NK-92 treated with Interleukin-12 subunit alpha and Interleukin-12 subunit beta, amount 100 ng/mL, for 24 hours (cell line): ENCODE measurements at regions not wholly inside any gene's neighbourhood (a gene's known extent, or its start where the extent isn't known, plus 50 kb on each side); places are given as distances from the start of the nearest gene placed in this dataset.
"Not testable (repeated sequence)": the region's sequence is repeated elsewhere in the genome, so short reads cannot be mapped to it uniquely, and the experiment has no call there.

Experiments
- DNase-seq: peaks from one replicate; lab custom pipeline; 2025; lab: John Stamatoyannopoulos, UW

DNA sequence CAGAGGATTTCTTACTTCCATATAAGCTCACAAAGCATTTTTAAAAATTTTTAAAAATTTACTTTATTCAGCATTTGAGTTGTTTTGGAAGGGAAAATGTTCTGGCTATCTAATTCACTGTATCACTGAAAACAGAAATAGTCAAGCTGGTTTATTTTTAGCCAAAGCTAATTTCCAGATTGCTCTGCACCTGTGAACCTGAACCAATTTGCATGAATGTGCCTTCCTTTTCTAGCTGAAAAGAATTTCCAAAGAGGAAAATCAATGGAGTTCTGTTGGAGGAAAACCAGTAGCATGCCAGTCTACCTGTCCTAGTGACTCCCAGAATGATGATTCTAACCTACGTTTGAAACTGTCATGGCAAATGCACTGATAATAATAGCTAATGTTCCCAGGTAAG, 134.2 kb upstream of the LIPC start:
- no peak for DNase-seq

DNA sequence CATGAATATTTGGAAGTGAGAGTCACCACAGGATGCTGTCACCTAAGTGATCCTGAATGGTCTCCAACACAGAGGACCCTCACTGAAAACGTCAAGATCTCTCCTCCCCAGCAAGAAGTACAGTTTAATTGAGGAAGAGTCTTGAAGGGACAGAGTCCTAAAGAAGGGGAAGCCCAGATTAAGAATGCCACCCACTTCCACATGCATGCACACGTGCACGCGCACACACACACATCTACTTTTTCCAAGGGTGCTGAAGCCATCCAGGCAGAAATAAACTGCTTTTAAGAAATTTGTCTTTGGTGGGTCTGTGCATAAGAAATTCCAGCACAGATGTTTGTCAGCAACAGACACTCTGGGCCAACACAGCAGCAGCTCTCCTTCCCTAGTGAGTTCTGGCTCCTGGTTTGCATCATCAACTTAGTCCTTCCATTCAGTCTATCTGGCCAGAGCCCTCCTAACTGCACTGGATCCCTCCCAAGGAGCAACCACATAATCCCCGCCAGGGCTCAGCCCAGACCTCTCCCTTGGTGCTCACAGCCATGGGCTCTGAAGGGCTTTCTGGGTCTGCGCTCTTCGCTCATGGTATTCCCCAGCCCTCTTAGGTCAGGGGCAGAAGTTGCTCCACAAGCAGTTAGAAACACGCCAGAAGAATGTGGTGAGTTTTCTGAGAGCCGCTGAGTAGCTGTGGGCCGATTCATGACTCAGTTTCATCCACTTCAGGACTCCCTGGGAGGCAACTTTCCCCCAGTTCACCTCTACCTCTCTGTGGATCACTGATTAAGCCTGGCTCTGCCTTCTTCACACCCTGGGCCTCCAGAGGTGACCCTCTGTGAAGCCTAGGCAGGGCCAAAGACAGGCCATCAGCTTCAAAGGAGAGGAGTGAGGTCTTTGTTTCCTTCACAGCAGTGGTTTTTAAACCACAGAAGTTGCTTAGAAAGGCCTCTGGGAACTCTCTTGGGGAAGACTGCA, 132.6 kb upstream of the LIPC start:
- no peak for DNase-seq

DNA sequence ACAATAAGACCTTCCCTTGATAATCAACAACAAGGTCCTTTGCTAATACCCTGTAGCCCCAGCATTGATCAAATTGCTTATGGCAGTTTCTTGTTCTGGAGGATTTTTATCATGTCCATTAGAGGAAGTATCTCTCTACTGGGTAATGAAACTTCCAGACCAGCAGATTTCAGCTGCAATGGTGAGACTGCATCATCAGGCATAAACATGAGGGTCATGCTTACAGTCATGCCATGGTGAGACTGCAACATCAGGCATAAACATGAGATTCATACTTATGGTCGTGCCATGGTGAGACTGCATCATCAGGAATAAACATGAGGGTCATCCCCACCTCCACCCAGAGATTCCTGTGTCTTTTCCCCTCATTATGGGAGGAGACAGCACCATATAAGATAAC, 129.0 kb upstream of the LIPC start:
- no peak for DNase-seq

DNA sequence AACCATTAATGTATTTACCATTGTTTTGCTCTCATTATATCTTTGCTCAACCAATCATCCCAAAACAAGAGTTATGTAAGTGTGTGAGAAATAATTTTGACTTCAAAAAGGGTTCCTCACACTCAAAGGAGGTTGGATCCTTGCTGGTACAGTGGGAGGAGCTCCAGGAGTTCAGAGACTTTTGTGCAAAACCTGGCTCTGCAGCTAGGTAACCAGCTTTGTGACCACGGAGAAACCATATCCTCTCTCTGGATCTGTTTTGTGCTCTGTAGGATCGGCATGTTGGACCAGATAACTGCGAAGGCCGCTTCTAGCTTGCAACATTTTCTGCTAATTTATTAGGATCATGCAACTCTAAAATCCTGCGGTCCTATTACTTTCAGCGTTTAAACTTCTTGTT, 128.6 kb upstream of the LIPC start:
- DNase-seq, result no peak

DNA sequence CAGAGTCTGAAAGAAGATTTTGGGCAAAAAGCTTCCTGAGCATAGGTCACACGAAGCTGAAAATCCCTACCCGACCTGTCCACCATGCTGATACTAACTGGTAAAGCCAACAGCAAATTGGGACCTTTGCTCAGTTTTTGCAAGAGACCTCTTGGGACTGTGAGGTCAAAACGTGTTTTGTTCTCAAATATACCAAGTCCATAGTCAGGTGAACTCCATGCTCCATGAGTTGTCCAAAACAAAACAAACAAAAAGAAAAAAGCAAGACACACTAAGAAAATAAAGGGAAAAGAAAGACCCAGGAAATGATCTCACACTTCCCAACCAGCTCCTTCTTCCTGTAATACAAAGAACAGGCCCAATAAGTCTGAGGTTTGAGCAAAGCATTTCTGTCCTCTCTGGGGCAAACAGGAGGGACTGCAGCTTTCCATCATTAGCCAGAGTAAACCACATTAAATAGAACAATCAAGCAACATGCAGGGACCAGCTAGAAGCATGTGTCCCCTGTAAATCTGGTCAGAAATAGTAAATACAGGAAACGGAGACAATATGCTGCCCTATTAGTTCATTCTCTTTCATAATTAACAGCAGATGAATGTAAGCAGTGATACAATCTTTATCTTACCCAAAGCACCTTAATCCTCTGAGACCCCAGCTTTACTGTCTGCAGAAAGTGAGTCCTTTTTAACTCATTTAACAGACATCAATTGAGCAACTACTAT, 125.0 kb upstream of the LIPC start:
- DNase-seq, result no peak

DNA sequence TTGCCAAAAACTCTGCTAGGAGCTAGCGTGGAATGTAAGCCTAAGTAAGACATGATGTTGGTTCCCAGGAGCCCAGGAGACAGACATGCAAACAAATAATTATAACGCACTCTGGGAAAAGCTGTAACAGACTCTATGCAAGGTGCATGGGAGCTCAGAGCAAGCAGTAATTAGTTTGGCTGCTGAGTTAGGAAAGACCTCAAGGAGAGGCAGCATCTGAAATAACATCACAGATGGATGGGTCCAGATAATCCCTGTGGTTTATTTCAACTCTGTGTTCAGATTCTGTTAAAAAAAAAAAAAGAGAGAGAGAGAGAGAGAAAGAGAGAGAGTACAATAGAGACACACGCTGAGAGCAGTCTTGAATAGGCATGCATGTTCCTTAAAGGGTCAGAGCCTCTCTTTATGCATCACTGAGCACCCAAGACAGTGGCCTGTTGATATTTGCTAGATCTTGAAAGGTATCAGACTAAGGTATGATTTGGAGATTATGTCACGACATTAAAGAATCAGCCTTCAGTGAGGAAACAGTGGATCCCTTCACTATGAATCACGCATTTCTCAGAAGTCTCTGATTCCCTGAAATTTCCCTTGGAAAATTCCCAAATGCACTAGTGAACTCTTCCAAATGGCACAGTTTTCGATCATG, 124.4 kb upstream of the LIPC start:
- no peak for DNase-seq

DNA sequence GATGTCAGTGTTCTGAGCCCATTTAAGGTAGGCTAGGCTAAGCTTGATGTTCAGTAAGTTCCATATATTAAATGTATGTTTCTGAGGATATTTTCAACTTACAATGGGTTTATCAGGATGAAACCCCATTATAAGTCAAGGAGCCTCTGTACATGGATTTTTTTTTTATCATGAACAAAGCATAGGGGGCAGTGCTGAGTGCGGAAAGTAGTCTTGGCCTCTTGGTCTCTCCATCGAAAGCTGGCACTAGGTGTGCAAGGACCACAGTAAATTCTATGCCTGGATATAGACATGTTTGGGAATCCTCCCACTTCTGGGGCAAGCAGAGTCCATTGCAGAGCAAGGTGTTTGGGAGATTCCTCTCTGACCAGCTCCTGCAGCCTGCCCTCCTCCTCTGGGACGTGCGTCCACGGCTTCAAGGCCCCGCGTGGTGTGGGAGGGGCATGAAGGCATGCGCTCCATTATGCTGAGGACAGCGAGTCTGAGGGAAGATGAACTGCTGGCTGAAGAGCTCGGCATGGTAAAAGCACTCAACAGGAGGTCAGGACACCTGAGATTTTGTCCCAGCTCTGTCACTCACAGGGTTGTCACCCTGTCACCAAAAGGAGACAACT, 122.9 kb upstream of the LIPC start:
- no peak for DNase-seq

DNA sequence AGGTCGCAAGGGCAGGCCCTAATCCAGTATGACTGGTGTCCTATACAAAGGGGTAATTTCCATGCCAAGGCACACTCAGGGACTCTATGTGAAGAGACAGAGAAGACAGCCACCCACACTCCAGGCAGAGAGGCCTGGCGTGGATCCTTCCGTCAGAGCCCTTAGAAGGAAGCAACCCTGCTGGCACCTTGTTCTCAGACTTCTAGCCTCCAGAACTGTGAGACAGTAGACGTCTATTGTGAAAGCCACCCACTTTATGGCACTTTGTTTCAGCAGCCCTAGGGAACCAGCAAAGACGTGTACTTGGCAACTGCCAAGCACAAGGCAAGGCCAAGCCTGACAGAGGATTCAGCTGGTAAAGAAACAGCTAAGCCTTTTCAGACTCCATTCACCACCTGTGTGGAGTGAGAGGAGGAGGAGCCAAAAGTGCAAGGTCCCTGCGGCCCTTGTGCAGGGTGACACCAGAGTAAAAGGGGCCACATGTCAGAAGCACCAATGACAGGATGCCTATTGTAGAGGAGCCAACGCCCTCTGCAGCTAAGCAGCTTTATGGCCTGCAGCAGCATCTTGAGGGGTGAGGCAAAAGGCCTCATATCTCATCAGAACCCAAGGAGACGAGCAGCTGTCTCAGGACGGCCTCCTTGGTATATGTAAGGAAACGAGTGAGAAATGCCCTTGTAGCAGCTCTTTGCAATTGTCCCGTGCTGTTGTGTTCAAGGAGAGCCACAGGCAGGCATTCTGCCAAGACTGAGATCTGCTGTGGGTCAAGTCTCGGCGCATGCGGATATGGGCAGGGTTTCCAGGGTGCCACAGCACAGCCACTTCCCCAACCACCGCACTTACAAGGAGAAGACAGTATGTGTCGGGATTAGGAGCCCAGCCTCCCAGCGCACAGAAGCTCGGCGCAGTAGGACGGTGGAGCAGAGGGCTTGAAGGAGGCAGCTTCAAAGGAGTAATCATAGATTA, 121.5 kb upstream of the LIPC start:
- DNase-seq, result no peak

DNA sequence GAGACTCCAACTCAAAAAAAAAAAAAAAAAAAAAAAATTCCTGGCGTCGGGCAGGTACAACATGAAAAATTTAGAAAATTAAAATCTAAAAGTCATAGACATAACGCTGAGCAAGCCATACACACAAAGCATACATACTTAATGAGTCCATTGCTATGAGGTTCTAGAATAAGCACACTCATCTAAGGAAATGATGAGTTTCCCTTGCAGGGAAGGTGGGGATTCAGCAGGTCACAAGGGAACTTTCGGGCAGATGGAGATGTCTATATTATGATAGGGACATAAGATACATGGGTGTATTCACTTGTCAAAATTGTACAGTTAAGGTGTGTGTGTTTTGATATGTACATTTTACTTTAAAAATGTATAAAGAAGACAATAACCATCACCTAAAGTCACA, 120.2 kb upstream of the LIPC start:
- DNase-seq, result no peak

DNA sequence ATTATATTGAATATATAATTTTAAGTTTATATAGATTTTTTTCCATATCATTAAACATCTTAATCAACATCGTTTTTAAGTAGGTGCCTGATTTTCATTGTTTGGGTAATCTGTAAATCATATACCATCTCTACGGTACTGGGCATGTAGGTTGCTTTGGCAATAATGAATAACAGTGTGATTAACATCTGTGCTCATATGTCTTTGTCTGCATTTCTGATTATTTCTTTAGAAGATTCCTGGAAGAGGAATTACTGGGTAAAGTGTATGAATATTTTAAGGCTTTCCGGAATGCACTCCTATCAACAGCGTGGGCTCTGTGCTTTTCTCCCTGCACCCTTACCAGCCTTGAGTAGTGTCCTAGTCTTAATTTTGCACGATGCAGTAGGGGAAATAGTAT, 119.8 kb upstream of the LIPC start:
- DNase-seq, result no peak

DNA sequence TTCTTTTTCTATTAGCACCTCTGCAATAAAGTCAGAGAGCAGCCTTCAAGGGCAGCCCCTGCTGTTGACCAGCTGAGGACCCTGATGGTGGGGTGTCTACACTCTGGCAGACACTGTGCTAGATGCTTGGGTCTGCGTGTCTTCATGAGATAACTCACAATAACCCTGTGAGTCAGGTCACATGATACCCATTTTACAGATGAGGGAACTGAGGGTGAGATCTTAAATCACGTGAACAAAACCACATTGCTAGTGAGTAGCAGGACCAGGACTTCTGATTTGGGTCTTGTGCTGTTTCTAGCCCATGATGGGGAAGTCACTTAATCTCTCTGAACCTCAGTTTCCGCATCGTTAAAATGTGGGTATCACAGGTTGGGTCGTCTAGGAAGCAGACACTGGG, 118.5 kb upstream of the LIPC start:
- no peak for DNase-seq

DNA sequence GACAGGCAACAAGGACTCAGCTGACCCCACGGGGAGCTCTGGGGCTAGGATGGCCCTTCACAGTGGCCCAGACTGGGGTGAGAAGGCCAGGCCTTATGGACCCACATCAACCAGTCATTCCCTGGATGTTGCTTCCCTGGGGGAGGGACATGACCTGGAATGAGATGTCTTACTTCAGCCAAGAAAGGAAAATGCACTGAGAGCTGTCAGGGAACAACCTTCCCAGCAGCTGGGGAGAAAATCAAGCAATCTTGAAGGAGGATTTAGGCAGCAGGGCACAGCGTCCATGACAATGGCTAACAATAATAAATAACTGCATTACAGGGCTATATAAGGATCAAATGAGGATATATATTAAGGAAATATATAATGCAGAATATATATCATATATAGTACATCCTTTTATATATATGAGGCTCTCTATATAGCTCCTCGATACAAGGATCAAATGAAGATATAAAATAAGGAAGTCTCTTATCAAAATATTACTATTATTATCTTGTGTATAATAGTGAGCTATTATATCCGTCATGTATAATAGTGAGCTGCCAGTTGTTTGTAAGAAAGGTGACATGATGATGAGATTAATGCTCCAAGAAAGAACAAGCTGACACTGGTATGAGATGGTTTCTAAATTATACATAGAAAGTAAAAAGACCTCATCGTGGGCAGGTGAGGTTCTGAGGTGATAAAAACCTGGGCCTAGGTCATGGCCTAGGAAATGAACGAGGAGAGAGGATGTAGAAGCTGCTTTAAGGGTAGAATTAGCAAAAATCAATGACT, 117.8 kb upstream of the LIPC start:
- DNase-seq, result no peak

DNA sequence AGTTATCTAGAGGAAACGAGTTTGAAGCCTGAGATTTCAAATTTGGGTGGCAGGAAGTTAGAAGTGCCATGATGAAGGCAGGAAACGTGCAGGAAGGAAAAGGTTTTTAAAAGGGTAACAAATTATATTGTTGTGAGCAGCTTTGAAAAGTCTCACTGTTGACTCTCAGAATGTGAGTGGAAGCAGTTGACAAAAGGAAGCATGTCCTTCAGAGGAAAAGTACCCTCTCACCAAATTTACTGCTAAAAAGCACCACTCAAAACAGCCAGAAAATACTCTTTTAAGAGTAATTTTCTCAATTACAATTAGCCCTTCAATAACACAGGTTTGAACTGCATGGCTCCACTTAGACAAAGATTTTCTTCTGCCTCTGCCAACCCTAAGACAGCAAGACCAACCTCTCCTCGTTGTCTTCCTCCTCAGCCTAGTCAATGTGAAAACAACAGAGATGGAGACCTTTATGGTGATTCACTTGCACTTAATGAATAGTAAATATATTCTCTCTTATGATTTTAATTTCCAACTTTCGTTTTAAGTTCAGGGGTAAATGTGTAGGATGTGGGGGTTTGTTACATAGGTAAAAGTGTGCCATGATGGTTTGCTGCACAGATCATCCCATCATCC, 117.1 kb upstream of the LIPC start:
- DNase-seq, result no peak

DNA sequence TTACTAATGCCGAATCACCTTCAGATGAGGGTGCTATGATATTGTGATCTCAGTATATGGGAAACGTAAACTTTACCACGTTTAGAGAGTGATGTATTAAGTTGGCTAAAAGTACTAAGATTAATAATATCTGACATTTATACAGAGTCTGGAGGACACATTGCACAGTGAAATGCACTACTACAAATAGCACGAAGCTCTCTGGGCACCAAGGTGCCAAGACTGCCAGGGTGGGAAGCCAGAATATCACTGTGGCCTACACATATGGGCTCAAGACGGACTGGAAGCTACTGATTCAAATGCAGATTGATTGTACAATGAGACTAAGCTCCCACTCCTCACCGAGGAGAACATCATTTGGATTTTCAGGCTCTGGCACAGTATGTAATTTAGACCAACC, 113.3 kb upstream of the LIPC start:
- DNase-seq, result no peak

DNA sequence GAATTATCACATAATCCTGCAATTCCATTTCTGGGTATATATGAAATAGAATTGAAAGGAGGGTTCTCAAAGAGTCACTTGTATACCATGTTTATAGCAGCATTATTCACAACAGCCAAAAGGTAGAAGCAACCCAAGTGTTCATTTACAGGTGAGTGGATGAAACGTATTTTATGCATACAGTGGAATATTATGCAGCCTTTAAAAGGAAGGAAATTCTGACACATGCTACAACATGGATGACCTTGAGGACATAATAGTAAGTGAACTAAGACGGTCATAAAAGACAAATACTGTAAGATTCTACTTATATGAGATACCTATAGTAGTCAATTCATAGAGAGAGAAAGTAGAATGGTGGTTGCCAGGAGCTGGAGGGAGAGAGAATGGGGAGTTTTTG, 110.8 kb upstream of the LIPC start:
- no peak for DNase-seq

DNA sequence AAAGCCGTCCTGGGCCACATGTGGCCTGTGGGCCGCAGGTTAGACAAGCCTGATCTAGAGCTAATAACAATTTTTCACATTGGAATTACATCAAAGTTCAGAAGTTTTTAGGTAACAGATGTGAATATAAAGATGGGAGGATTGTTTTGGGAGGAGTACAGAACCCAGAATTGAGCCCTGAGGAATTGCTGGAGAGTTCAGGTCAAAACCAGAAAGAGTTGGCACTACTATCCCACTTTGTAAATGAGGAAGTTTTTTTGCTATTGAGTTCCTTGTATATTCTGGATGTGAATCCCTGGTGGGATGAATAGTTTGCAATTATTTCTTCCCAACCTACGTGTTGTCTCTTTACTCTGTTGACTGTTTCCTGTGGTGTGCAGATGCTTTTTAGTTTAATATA, 109.5 kb upstream of the LIPC start:
- DNase-seq, result no peak

DNA sequence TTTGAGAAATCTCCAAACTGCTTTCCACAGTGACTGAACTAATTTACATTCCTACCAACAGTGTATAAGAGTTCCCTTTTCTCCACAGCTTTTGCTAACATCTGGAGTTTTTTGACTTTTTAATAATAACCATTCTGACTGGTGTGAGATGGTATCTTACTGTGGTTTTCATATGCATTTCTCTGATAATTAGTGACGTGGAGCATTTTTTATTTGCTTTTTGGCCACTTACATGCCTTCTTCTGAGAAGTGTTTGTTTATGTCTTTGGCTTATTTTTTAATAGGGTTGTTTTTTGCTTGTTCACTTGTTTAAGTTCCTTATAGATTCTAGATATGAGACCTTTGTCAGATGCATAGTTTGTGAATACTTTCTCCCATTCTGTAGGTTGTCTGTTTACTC, 108.5 kb upstream of the LIPC start:
- DNase-seq, result not testable (repeated sequence)

DNA sequence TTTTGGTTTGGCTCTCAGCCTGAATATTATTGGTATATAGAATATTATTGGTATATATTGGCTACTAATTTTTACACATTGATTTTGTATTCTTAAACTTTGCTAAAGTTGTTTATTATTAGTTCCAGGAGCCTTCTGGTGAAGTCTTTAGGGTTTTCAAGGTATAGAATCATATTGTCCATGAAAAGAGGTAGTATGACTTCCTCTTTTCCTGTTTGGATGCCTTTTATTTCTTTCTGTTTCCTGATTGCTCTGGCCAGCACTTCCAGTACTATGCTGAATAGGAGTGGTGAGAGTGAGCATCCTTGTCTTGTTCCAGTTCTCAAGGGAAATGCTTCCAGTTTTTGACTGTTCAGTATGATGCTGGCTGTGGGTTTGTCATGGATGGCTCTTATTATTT, 107.3 kb upstream of the LIPC start:
- DNase-seq, result no peak

DNA sequence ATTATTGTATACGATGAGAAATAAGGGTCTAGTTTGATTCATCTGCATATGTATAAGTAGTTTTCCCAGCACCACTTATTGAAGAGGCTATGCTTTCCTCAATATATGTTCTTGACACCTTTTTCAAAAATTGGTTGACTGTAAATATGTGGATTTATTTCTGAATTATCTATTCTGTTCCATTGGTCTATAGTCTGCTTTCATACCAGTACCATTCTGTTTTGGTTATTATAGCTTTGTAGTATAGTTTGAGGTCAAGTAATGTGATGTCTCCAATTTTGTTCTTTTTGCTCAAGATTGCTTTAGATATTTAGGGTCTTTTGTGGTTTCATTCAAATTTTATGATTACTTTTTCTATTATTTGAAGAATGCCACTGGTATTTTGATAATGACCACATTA, 103.8 kb upstream of the LIPC start:
- DNase-seq, result no peak

DNA sequence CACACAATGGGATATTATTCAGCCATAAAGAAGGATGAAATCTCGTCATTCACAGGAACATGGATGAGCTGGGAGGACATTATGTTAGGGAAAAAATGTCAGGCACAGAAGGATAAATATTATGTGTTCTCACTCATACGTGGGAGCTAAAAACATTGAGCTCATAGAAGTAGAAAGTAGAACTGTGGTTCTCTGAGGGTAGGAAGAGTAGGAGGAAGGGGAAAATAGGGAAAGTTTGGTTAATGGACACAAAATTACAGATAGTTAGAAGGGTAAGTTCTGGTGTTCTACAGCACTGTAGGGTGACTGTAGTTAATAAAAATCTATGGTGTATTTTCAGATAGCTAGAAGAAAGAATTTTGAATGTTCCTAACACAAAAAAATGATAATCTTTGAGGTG, 102.6 kb upstream of the LIPC start:
- no peak for DNase-seq
